CD4-positive, alpha-beta T cell treated with Interleukin-21 for 1 hour (primary cell): ENCODE measurements at regions not wholly inside any gene's neighbourhood (a gene's known extent, or its start where the extent isn't known, plus 50 kb on each side); places are given as distances from the start of the nearest gene placed in this dataset.

Experiments
- DNase-seq: peaks from one replicate; pipeline ENCODE4 v3.0.0-alpha.2; 2020

DNA sequence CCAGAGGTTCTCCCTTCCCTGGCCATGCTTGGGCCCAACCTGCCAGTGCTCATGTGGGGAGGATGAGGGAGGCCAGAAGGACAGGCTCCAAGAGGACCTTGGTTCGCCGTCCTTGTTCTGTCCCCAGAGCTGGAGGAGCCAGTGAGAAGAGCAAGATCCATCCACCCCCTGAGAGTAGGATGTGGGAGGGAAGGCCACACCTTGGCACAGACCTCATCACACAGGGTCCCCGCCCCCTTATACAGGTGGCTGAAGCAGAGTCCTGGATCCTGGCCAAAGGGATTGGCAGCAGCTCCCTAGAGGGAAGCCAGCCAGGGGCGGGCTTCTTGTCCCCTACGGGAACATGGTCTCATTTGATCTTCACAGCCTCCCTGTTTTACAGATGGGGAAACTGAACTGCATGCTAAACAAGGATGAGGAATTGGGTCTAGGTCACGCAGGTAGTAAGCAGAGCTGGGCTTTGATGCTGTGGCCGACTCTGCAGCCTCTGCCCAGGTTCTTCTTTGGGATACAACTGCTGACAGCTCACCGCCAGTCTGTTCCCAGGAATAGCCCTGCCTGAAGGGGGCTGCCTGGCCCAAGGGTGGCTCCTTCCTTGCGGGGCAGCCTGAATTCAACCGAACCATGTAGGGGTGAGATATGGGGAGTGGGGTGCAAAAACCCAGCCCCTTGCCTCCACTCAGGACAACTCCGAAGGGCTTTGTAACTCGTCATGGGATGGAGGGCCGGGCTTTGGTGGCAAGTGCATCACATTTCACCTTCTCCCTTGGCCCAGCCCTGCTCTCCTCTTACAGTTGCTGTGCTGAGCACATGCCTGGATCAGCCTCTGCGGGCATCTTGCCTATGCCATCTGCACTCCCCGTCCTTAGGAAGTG lies 62.2 kb upstream of the KDM7A start:
- DNase-seq: no peak

DNA sequence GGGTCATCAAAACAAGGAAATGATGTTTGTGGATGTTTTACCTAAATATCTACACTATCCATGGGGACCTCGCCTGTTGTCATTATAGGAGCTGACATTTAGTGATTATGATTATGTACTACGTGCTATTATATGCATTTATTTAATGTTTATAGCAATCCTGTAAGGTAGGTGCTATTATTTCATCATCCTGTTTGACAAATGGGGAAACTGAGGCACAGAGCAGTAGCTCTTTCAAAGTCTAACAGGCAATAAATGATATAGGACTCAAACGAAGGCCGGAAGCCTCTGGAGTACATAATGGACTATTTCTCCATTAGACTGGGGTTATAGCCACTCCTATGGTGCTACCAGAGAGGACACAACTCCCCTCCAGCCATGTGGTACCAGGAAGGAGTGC lies 60.6 kb upstream of the KDM7A start:
- no peak for DNase-seq

DNA sequence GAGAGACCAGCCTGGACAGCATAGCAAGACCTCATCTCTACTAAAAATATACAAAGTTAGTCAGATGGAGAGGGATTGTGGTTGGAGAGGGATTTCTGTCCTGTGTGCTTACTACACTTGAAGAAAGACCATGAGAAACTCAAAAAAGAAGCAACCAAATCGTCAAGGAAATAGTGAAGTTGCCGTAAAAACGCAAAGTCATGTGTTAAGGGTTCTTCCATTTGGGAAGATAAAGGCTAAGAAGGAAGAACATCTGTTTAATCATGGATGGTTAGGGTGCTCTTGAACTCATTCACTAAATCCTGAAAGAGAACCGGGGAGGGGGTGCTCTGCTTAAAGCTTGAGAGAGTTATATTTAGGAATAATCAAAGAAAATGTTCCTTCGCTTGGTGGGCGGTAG lies 59.8 kb upstream of the KDM7A start:
- DNase-seq: no peak

DNA sequence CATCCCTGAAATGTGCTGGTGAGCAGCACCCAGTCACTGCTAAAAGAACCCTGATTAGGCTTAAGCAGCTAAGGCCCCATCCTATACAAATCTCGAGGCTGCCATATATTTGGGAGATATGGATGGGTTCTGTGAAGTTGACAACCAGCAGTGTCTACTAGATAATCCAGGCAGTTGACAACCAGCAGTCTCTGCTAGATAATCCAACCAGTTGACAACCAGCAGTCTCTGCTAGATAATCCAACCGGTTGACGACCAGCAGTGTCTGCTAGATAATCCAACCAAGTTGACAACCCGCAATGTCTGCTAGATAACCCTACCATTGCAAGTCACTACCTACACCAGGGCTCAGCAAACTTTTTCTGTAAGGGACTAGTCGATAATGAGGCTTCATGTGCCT lies 58.3 kb upstream of the KDM7A start:
- no peak for DNase-seq

DNA sequence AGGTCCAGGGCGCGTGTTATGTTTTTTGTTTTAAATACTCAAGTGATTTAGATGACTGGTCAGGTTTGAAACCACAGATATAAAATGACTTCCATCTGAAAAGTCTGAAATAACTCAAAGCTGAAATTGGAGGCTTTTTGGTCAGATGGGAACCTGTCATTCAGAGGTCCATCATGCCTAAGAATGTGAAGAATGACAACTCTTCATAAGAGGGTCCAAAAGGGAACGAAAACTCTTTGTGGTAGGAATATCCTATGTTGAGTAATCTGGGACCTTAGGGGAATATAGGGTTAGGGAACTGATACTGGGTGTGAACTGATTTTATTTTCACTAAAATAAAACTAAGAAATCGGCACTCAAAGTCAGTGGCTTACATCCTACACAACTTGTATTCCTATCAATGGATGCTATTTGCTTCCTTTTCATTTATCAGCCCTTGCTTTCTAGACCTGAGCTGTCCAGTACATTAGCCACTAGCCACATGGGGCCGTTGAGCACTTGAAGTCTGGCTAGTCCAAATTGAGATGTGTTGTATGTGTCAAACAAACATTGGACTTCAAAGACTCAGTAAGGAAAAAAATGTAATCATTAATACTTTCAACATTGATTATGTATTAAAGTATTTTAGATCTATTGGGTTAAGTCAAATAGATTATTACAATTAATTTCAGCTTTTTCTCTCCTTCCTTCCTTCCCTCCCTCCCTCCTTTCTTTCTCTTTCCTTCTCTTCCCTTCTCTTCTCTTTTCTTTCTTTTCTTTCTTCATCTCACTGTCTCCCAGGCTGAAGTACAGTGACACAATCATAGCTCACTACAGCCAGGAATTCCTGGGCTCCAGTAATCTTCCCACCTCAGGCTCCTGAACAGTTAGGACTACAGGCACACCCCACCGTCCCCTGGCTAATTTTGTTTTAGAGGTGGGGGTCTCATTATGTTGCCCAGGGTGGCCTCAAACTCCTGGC lies 56.5 kb upstream of the KDM7A start:
- no peak for DNase-seq

DNA sequence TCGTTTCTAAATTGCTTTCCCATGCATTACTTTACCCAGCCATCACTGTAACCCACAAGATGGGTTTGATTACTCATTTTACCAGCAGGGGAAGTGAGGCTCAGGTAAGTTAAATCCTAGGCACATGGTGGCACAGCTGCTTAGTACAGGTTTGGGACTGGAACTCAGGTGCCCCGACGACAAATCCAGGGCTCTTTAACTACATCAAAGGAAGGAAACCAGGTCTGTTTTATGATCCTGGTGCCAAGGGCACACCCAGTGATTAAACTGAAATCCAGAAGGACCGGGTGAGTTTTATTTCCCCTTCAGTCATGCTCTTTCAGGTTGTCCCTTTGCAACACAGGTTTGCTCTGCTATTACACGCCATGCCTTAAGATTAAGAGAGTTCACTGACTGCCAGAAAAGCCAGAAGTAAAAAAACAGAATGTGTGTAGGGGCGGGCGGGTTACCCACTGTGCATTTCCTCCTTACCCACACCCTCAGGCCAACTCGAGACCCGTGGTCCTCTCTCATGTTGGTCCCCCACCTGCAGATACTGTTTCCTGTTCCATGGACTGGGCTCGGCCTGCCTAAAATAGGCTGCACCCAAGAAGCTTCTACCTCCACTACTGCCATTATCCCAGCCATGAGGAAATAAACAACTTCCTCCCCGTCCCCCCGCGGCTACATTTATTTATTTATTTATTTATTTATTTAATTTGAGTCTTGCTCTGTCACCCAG lies 55.1 kb upstream of the KDM7A start:
- DNase-seq: peak; percentile 49

DNA sequence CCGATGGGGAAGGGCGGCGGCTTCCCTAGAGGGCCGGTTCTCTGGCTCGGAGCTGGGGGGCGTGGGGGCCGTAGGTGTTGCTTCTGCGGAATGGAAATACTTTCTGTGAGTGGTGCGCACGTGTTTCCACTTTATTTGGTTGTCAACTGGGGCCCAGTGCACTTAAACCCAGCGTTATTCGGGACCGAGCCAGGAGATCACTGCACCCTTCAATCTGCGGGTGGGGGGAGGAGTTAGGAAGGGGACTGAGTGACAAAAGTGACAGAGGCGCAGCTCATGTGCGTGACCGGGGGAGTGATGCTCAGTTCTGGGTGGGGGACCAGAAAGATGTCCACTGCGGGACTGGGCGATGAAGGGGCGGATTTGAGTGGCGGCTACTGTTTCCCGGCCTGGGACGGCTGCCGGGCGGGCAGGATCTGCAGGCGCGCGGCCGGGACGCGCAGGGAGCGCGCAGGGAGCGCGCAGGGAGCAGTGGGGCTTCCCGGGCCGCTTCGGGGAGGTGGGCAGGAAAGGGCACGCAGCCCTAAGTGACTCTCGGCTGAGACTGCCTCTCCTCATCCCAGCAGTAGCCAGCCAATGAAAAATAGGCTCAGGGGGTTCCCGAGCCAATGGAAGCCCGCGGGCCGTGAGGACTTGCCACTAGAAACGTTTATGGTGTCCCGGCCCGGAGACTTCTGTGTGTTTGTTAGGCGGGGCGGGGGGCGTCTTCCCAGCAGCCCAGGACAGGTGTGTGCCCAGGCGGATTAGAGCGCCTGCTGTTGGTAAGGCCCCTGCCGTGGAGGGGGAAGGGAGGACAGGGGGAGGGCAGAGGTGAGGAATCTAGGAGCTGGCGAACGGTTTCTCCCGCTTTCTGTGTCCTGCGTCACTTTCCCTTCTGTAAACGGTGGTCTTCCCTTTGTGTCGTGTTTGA lies 54.3 kb upstream of the KDM7A start:
- DNase-seq: peak; percentile 68

DNA sequence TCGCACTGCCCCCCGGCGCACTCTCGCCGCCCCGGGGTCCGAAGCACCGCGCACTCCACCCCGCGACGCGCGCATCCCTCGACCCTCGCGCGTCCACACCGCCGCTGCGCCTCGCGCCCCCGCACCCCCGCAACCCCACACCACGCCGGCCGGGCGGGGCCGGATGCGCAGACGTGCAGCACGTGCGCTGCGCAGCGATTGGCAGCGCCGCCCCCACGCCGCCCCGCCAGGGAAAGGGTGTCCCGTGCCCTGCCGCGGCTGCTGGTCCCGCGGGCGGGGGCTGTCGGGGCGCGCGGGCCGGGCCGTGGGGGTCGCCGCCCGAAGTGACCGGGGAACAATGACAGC lies 53.7 kb upstream of the KDM7A start:
- peak; percentile 73 for DNase-seq

DNA sequence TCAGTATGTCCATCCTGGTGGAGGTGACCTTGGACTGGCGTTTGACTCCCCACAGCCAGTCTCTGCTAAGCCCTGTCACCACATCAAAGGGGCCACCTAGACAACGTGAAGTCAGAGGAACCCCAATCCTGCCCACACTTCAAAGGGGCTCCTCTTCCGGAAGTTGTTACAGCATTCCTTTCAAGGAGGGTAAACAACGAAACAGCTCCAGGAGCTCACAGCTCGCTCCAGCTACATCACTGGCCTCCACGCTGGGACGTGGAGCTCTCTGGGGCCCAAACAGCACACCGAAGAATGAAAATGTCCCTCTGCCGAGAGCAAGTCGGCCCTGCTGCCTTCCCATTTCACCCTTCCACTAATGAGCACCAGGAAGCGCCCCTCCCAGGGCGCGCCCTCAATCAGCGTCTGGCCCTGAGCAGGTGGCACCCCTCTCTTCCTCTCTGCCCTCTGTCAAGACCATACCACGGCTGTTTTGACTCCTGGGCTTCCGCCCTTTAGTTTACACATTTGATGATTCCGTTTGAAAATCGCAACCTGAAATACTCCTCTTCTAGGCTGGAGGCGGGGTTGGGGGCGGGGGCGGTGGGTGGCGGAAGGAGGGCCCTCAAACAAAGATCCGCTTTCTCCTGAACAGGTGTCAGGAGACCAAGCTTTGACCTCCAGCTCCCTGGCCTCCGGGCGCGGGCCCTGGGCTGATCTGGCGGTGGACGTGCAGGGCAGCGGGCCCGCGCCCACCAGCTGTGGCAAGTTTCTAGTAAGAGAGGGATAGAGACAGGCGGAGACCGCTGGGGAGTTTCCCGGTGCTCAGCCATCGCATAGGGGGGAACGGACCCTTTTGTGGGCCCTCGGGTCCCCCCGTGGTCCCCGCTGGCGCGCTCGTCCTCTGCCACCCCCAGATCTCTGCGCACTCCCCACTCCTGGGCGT lies 53.1 kb upstream of the KDM7A start:
- peak; percentile 82 for DNase-seq

DNA sequence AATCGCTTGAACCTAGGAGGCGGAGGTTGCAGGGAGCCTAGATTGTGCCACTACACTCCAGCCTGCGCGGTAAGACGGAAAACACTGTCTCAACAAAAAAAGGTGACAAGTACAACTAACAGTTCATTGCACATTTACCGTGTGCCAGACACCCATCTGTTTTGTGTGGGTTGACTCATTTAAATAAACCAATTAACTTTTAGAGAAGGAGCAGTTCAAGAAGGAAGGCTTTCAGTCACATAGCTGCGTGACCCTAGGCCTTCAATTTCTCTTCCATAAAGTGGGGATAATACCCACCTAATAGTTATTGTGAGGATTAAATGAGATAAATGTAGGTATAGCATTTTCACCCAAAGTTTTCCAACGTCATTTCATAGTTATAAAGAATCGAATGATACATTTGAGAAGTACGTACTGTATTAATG lies 52.3 kb upstream of the KDM7A start:
- DNase-seq: peak; percentile 46
